ENCODE measurements at regions not wholly inside any gene's neighbourhood (a gene's known extent, or its start where the extent isn't known, plus 50 kb on each side); places are given as distances from the start of the nearest gene placed in this dataset.

GRCh38 chr6:4186385-4186784 lies 51.0 kb upstream of the ECI2 start:
- TF ChIP-seq POLR2AphosphoS5 (IDR thresholded peaks at IDR 0.05), result no peak
- TF ChIP-seq CTCF (IDR thresholded peaks at IDR 0.05), result no peak
- TF ChIP-seq POLR2A (IDR thresholded peaks at IDR 0.05; ENCODE audit: low read depth), result no peak
- TF ChIP-seq EP300 (IDR thresholded peaks at IDR 0.05), result no peak
